Tibial nerve (tissue), 4 donors: ENCODE measurements at regions not wholly inside any gene's neighbourhood (a gene's known extent, or its start where the extent isn't known, plus 50 kb on each side); places are given as distances from the start of the nearest gene placed in this dataset.

ENCODE experiments used
- DNase-seq, 2 donors: peaks; one replicate each; pipeline ENCODE4 v3.0.0-alpha.2; 2019; ENCODE audit warnings: low spot score in 2 of 2
- H3K27ac ChIP-seq, 4 donors: fragments of 200-600 bp; sonication (generic) in 3 of 4; one replicate each; pipeline ENCODE4 v1.5.1; 2017 to 2019; ENCODE audit warnings: mild to moderate bottlenecking in 1 of 4
- H3K27me3 ChIP-seq, 2 donors: fragments of 200-600 bp; sonication (generic) in 1 of 2; one replicate each; pipeline versions ENCODE4 v1.5.1 to v1.6.0; 2017 to 2019
- H3K36me3 ChIP-seq, 3 donors: fragments of 200-600 bp; sonication (generic); one replicate each; pipeline ENCODE4 v1.5.1; 2018 to 2019
- H3K4me1 ChIP-seq, 4 donors: fragments of 200-600 bp; sonication (generic) in 3 of 4; one replicate each; pipeline ENCODE4 v1.5.1; 2017 to 2019
- H3K4me3 ChIP-seq, 4 donors: fragments of 200-600 bp; sonication (generic) in 3 of 4; one replicate each; pipeline ENCODE4 v1.5.1; 2017 to 2019; ENCODE audit warnings: mild to moderate bottlenecking in 1 of 4, moderate library complexity in 1 of 4
- H3K9me3 ChIP-seq, 4 donors: fragments of 200-600 bp; sonication (generic) in 3 of 4; one replicate each; pipeline ENCODE4 v1.5.1; 2017 to 2019
- CTCF ChIP-seq, 5 experiments: fragments of 200-600 bp in 3 of 5; fragments of 450-650 bp in 2 of 5; sonication (generic) in 3 of 5; IDR thresholded peaks; one replicate each; pipeline ENCODE4 v1.5.1; 2016 to 2019; ENCODE audit warnings: antibody characterized with exemption in 5 of 5, mild to moderate bottlenecking in 3 of 5, moderate library complexity in 2 of 5
- EP300 ChIP-seq, 2 donors: sonication (generic); formaldehyde crosslinking; IDR thresholded peaks; one replicate each; pipeline ENCODE4 v1.6.1; 2017; ENCODE audit warnings: antibody characterized with exemption in 2 of 2, mild to moderate bottlenecking in 1 of 2
- POLR2A ChIP-seq, 2 donors: fragments of 450-650 bp; IDR thresholded peaks; one replicate each; pipeline ENCODE4 v1.6.1; 2017; ENCODE audit warnings: antibody characterized with exemption in 2 of 2, mild to moderate bottlenecking in 2 of 2, moderate library complexity in 2 of 2
- WGBS, 2 donors: methylation state at CpG; one replicate each; pipeline ENCODE4 v1.1.5; 2018; 5-methylcytosine and 5-hydroxymethylcytosine counted together

DNA sequence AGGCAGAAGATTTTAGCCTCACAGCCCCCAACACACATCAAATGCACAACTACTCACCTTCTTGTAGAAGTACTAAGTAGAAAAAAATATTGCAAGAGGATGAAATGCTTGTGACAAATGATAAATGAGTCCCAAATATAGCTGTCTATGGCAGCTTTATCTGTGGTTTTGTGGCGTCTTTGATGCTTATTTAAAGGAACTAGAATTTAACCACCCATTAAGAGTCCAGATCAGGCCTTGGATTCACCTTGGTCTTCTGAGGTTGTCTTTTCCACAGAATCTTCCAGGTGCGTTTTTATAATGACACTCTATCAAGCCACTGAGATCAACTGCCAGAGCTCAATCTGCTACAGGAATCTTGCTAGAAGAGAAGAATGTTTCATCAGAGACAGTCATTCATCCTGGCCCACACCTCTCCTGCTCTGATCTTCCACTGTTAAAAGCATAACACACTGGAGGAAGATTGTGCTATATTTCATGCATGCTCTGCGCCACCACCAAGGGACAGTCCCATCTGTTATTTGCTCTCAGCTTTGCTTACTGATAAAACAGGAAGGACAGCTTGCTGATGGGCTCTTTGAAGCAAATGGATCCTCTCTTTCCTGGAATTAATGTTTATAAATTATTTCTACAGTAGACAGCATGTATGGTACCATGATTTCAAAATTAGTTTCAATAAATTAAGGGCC lies 144.1 kb downstream of the SLC7A11 start:
- TF ChIP-seq EP300 (IDR thresholded peaks at IDR 0.05) = no peak
- TF ChIP-seq CTCF (IDR thresholded peaks at IDR 0.05) = no peak
- TF ChIP-seq POLR2A (IDR thresholded peaks at IDR 0.05) = no peak
- H3K36me3 ChIP-seq = no peaks in the 10 kb centered on the region
- no peak overlapping the region for H3K4me3 ChIP-seq
- no peaks in the 10 kb centered on the region for H3K9me3 ChIP-seq
- WGBS, 2 donors = 78 to 96% methylated on average over 3 of the region's 3 CpGs
- DNase-seq = no peak
- no peaks in the 10 kb centered on the region for H3K27me3 ChIP-seq
- H3K27ac ChIP-seq = no peak overlapping the region
- no peaks in the 10 kb centered on the region for H3K4me1 ChIP-seq

- TF ChIP-seq EP300 (IDR thresholded peaks at IDR 0.05) (no peak), CTCF (IDR thresholded peaks at IDR 0.05) (no peak), POLR2A (IDR thresholded peaks at IDR 0.05) (no peak)
- H3K27ac ChIP-seq = no peak overlapping the region
- DNase-seq = no peak
- H3K4me3 ChIP-seq = no peak overlapping the region
- H3K9me3 ChIP-seq = no peaks in the 10 kb centered on the region
- no peaks in the 10 kb centered on the region for H3K36me3 ChIP-seq
- no peaks in the 10 kb centered on the region for H3K4me1 ChIP-seq
- H3K27me3 ChIP-seq = no peaks in the 10 kb centered on the region
- 77 to 90% methylated on average over 4 of the region's 4 CpGs for WGBS, 2 donors
Observed at GRCh38 chr4:138096384-138097062, 145.6 kb downstream of the SLC7A11 start.

GRCh38 chr4:138095378-138095777 lies 146.8 kb downstream of the SLC7A11 start:
- H3K4me3 ChIP-seq = no peak overlapping the region
- TF ChIP-seq CTCF (IDR thresholded peaks at IDR 0.05) (no peak), POLR2A (IDR thresholded peaks at IDR 0.05) (no peak), EP300 (IDR thresholded peaks at IDR 0.05) (no peak)
- no peak for DNase-seq
- 91 to 92% methylated on average over 5 of the region's 5 CpGs for WGBS, 2 donors
- no peak overlapping the region for H3K27ac ChIP-seq
- H3K36me3 ChIP-seq = no peaks in the 10 kb centered on the region
- no peaks in the 10 kb centered on the region for H3K9me3 ChIP-seq
- no peaks in the 10 kb centered on the region for H3K27me3 ChIP-seq
- no peaks in the 10 kb centered on the region for H3K4me1 ChIP-seq

DNA sequence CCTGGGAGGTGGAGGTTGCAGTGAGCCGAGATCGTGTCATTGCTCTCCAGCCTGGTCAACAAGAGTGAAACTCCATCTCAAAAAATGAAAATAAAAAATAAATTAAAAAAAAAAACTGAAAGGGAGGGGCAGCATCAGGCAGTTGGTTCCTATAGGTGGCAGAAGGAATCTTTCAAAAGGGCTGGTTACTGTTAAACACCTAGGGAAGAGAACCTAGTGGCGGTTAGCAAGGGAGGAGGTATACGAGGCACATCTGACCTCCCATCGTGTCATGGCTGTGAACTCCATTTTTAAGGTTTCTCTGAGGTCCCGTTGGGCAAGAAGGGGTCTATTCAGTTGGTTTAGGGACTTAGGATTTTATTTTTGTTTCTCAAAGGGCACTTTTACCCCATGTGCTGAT lies 150.1 kb downstream of the SLC7A11 start:
- DNase-seq = no peak
- Histone ChIP-seq H3K27me3 (no peaks in the 10 kb centered on the region), H3K9me3 (no peaks in the 10 kb centered on the region), H3K4me1 (peaks cover 0 to 3% (median 0%) of the 10 kb centered on the region in 4 donors), H3K36me3 (no peaks in the 10 kb centered on the region), H3K27ac (no peak overlapping the region), H3K4me3 (no peak overlapping the region)
- no peak for TF ChIP-seq CTCF (IDR thresholded peaks at IDR 0.05)
- no peak for TF ChIP-seq POLR2A (IDR thresholded peaks at IDR 0.05)
- TF ChIP-seq EP300 (IDR thresholded peaks at IDR 0.05) = no peak
- 82 to 91% methylated on average over 6 of the region's 6 CpGs for WGBS, 2 donors

DNA sequence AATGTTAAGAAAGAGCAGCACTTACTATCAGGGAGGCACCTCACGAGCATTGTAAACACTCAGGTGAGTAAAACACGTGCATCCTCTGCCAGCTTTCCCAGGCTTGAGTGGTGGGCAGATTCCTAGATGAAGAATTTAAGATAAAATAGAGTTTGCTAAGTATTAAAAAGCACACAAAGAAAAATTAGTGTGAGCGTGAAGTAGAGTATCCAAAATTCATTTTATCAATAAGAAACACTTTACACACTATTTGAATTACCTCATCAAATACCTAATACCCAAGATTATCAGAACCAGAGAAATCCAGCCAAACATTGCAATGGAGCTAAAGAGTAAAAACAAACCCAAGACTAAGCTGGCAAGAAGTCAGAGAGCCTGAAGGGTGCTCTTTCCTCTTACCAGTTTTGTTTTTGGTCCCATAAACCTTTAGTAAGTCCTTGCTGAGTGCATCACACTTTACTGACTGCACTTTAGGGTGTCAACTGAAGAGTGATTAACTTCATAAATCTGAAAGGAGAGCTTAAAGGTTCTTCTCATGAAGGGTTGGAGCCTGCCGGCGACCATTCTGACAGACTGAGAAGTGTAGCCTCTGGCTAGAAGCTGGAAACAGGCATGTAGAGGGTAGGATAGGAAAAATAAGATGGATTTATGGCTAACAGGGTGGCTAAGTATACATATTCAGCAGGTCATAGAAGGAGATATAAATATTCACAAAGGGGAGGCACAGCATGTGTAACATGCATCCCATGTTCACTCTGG lies 151.1 kb downstream of the SLC7A11 start:
- Histone ChIP-seq H3K4me1 (peaks cover 0 to 8% (median 0%) of the 10 kb centered on the region in 4 donors), H3K9me3 (no peaks in the 10 kb centered on the region), H3K4me3 (no peak overlapping the region), H3K27ac (no peak overlapping the region), H3K27me3 (no peaks in the 10 kb centered on the region), H3K36me3 (no peaks in the 10 kb centered on the region)
- DNase-seq = no peak
- TF ChIP-seq POLR2A (IDR thresholded peaks at IDR 0.05) (no peak), EP300 (IDR thresholded peaks at IDR 0.05) (no peak), CTCF (IDR thresholded peaks at IDR 0.05) (no peak)
- WGBS, 2 donors = 59% methylated on average over 5 of the region's 5 CpGs
